ENCODE measurements at regions not wholly inside any gene's neighbourhood (a gene's known extent, or its start where the extent isn't known, plus 50 kb on each side); places are given as distances from the start of the nearest gene placed in this dataset.
A peak's percentile ranks its signal among the peaks of the same experiment; 100 is the strongest.

DNA sequence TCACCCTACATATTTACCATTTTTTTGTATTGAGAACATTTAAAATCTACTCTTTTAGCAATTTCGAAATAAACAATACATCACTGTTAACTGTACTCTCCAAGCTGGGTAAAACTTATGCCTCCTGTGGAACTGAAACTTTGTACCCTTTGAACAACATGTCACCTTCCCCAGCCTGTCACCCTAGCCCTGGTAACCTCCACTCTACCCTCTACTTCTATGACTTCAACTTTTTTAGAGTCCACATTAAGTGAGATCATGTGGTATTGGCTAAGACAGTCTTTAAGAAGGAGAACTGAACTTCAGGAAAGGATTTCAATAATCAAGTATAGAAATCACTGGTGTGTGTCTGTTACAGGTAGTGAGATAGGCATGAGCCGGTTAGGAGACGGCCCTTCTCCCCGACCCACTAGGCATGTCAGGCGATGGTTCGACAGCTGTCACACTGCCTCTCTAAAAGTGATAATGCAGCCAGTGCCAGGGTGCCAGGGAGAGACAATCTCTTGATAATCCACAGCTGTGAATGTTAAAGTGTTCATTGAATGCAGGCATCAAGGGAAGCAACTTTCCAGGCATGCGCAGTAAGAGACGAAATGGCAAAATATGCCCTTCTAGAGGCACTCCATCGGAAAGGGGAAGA, 74.6 kb upstream of the RNF152 start:
- H3K27me3 ChIP-seq (ENCODE audit: control insufficient read depth in 1 of 2, insufficient read depth in 2 of 2, low read length in 2 of 2) = no peaks in the 10 kb centered on the region
- 96 to 97% methylated on average over 9 of the region's 9 CpGs for WGBS, 2 donors
- H3K4me1 ChIP-seq (ENCODE audit: control insufficient read depth in 2 of 2, insufficient read depth in 2 of 2, low read length in 1 of 2) = no peaks in the 10 kb centered on the region
- no peaks in the 10 kb centered on the region for H3K36me3 ChIP-seq (ENCODE audit: control insufficient read depth in 2 of 2, insufficient read depth in 2 of 2, low read length in 1 of 2)
- H3K27ac ChIP-seq (ENCODE audit: low read depth in 2 of 2, low read length in 1 of 2) = no peak overlapping the region
- H3K4me3 ChIP-seq (ENCODE audit: low read depth in 1 of 2, low read length in 2 of 2) = no peak overlapping the region
- no peaks in the 10 kb centered on the region for H3K9me3 ChIP-seq (ENCODE audit: control insufficient read depth in 2 of 2, insufficient read depth in 1 of 2, low read depth in 1 of 2, low read length in 1 of 2)

DNA sequence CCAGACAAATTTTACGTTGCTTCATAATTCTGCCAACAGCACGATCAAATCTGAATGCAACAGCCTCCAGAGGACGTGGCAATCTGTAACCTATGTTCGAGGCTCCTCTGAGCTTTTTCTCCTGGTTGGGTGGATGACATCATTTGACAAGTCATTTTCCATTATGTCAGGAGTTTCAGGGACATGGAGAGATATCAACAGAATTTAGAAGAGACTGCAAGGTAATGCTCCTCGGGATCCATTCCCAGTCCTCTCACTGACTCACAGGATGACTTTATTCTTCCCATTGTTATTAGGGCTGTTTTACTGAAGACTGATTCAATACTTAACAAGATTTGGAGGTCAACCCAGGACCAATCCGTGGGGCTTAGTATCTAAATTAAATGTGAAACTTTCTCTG, 72.5 kb upstream of the RNF152 start:
- 79 to 82% methylated on average over 6 of the region's 6 CpGs for WGBS, 2 donors
- no peaks in the 10 kb centered on the region for H3K36me3 ChIP-seq (ENCODE audit: control insufficient read depth in 2 of 2, insufficient read depth in 2 of 2, low read length in 1 of 2)

DNA sequence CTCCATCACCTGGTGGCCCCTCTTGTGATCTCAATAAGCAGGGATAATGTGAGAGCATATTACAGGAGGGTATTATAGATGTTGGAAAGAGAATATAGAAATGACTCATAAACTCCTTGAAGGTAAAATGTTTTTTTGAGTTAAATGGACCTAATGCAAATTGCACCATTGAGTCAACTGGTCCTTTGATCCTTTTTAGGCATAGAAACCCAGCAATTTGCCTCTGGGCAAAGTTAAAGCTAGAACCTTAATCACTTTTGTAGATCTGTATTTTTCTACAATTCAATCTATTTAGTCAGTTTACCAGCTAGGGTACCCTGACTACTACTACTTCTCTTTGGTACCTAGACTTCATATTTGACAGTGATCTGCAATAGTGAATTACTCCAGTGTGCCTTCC, 71.8 kb upstream of the RNF152 start:
- no peaks in the 10 kb centered on the region for H3K9me3 ChIP-seq (ENCODE audit: control insufficient read depth in 2 of 2, insufficient read depth in 1 of 2, low read depth in 1 of 2, low read length in 1 of 2)
- H3K4me3 ChIP-seq (ENCODE audit: low read depth in 1 of 2, low read length in 2 of 2) = no peak overlapping the region
- H3K4me1 ChIP-seq (ENCODE audit: control insufficient read depth in 2 of 2, insufficient read depth in 2 of 2, low read length in 1 of 2) = no peaks in the 10 kb centered on the region
- H3K36me3 ChIP-seq (ENCODE audit: control insufficient read depth in 2 of 2, insufficient read depth in 2 of 2, low read length in 1 of 2) = no peaks in the 10 kb centered on the region
- H3K27me3 ChIP-seq (ENCODE audit: control insufficient read depth in 1 of 2, insufficient read depth in 2 of 2, low read length in 2 of 2) = no peaks in the 10 kb centered on the region
- no peak overlapping the region for H3K27ac ChIP-seq (ENCODE audit: low read depth in 2 of 2, low read length in 1 of 2)

More for the DNA sequence above, 72.5 kb upstream of the RNF152 start:
- Histone ChIP-seq H3K4me1 (ENCODE audit: control insufficient read depth in 2 of 2, insufficient read depth in 2 of 2, low read length in 1 of 2) (no peaks in the 10 kb centered on the region), H3K27ac (ENCODE audit: low read depth in 2 of 2, low read length in 1 of 2) (no peak overlapping the region), H3K9me3 (ENCODE audit: control insufficient read depth in 2 of 2, insufficient read depth in 1 of 2, low read depth in 1 of 2, low read length in 1 of 2) (no peaks in the 10 kb centered on the region), H3K27me3 (ENCODE audit: control insufficient read depth in 1 of 2, insufficient read depth in 2 of 2, low read length in 2 of 2) (no peaks in the 10 kb centered on the region), H3K4me3 (ENCODE audit: low read depth in 1 of 2, low read length in 2 of 2) (no peak overlapping the region)

DNA sequence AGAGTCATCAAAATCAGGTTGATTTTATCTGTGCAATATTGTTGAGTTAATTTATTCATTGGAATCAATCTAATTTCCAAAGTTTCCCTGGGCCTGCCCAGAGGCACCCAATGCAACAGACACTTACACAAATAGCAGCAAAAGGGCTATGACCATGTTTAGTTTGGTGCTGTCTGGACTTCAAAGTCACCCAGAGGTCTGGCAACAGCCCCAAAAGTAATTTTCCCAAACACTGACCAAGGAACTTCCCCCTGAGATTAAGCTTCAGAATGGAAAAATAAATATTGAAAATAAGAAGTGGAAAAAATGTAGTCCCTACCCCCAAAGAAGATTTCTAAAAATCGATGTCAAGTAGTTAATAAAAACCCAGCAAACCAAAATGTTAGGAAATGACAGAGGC, 70.9 kb upstream of the RNF152 start:
- H3K36me3 ChIP-seq (ENCODE audit: control insufficient read depth in 2 of 2, insufficient read depth in 2 of 2, low read length in 1 of 2) = no peaks in the 10 kb centered on the region
- H3K27ac ChIP-seq (ENCODE audit: low read depth in 2 of 2, low read length in 1 of 2) = no peak overlapping the region
- WGBS, 2 donors = 29 to 32% methylated on average over 1 of the region's 1 CpG
- H3K27me3 ChIP-seq (ENCODE audit: control insufficient read depth in 1 of 2, insufficient read depth in 2 of 2, low read length in 2 of 2) = no peaks in the 10 kb centered on the region
- no peaks in the 10 kb centered on the region for H3K9me3 ChIP-seq (ENCODE audit: control insufficient read depth in 2 of 2, insufficient read depth in 1 of 2, low read depth in 1 of 2, low read length in 1 of 2)
- no peaks in the 10 kb centered on the region for H3K4me1 ChIP-seq (ENCODE audit: control insufficient read depth in 2 of 2, insufficient read depth in 2 of 2, low read length in 1 of 2)
- H3K4me3 ChIP-seq (ENCODE audit: low read depth in 1 of 2, low read length in 2 of 2) = no peak overlapping the region

DNA sequence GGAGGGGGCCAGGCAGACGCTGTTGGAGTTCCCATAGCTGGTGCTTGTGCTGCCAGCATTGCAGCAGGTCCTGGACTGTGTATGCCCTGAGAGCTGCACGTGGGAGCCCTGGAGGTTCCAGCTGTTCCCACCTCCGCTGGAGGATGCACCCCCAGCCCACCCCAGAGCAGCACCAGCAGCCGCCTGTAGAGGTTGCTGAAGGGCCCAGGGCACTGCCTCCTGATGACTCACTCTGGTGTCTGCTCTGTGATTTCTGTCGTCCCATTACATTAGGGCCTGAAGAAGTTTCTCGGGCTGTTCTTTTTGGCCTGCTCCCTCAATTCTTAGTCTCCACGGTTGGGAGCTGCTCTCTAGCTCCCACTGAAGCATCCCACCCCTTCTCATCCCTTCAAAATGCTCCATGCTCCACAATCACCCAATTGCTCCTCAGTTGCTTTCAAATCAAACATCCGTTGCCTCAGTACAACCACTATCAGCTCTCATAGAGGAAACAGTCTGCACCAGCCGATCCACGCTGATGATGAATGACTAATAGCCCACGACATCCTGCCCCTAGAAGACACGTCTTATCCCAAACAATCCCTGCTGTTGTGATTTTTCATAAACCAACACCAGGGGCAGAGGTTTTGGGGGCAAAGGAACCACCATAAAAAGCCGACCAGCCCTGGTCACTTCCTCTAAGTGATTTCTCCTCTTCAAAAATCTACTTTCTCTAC, 65.2 kb upstream of the RNF152 start:
- peaks cover 0 to 5% of the 10 kb centered on the region in 2 donors for H3K4me1 ChIP-seq (ENCODE audit: control insufficient read depth in 2 of 2, insufficient read depth in 2 of 2, low read length in 1 of 2)
- H3K9me3 ChIP-seq (ENCODE audit: control insufficient read depth in 2 of 2, insufficient read depth in 1 of 2, low read depth in 1 of 2, low read length in 1 of 2) = no peaks in the 10 kb centered on the region
- no peaks in the 10 kb centered on the region for H3K36me3 ChIP-seq (ENCODE audit: control insufficient read depth in 2 of 2, insufficient read depth in 2 of 2, low read length in 1 of 2)
- WGBS, 2 donors = 86 to 87% methylated on average over 13 of the region's 13 CpGs
- no peak overlapping the region for H3K27ac ChIP-seq (ENCODE audit: low read depth in 2 of 2, low read length in 1 of 2)
- no peak overlapping the region for H3K4me3 ChIP-seq (ENCODE audit: low read depth in 1 of 2, low read length in 2 of 2)
- no peaks in the 10 kb centered on the region for H3K27me3 ChIP-seq (ENCODE audit: control insufficient read depth in 1 of 2, insufficient read depth in 2 of 2, low read length in 2 of 2)

DNA sequence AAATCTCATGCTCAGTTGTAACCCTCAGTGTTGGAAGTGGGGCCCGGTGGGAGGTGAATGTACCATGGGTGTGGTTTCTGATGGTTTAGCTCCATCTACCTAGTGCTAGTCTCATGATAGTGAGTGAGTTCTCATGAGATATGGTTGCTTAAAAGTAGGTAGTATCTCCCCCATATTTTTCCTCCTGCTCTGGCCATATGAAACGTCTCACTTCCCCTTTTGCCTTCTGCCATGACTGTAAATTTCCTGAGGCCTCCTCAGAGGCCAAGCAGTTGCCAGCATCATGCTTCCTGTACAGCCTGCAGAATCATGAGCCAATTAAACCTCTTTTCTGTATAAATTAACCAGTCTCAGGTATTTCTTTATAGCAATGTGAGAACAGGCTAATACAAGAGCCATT, 62.8 kb upstream of the RNF152 start:
- Histone ChIP-seq H3K27ac (ENCODE audit: low read depth in 2 of 2, low read length in 1 of 2) (no peak overlapping the region), H3K36me3 (ENCODE audit: control insufficient read depth in 2 of 2, insufficient read depth in 2 of 2, low read length in 1 of 2) (no peaks in the 10 kb centered on the region), H3K4me3 (ENCODE audit: low read depth in 1 of 2, low read length in 2 of 2) (no peak overlapping the region), H3K27me3 (ENCODE audit: control insufficient read depth in 1 of 2, insufficient read depth in 2 of 2, low read length in 2 of 2) (no peaks in the 10 kb centered on the region), H3K4me1 (ENCODE audit: control insufficient read depth in 2 of 2, insufficient read depth in 2 of 2, low read length in 1 of 2) (peaks cover 0 to 5% of the 10 kb centered on the region in 2 donors), H3K9me3 (ENCODE audit: control insufficient read depth in 2 of 2, insufficient read depth in 1 of 2, low read depth in 1 of 2, low read length in 1 of 2) (no peaks in the 10 kb centered on the region)
- WGBS, 2 donors = 78 to 79% methylated on average over 2 of the region's 2 CpGs

DNA sequence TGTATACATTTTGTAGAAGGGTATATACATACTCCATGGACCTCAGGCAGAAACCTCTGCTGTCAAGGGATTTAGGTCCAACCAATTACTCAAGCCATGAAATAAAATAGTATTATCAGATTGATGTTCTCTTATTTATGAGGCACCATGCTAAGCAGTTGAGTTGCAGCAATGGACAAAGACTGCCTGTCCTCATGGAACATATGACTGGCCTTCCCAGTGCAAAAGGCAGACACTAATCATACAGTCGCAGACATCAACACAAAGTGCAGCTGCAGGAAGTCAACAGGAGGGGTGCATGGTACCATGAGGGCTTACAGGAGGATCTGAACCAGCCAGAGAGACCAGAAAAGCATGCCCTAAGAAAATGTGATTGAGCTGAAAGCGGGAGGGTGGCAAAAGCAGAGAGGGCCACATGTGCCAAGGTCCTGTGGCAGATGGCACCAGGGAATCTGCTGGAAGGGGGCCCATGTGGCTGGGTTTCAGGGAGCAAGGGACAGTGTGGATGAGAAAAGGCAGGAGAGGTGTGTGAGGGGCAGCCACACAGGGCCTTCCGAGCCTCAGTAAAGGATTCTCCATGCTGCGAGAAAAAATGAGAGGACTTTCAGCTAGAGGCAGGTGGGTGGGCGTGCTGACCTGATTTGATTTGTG, 61.4 kb upstream of the RNF152 start:
- no peak overlapping the region for H3K27ac ChIP-seq (ENCODE audit: low read depth in 2 of 2, low read length in 1 of 2)
- H3K4me3 ChIP-seq (ENCODE audit: low read depth in 1 of 2, low read length in 2 of 2) = no peak overlapping the region
- H3K9me3 ChIP-seq (ENCODE audit: control insufficient read depth in 2 of 2, insufficient read depth in 1 of 2, low read depth in 1 of 2, low read length in 1 of 2) = no peaks in the 10 kb centered on the region
- H3K36me3 ChIP-seq (ENCODE audit: control insufficient read depth in 2 of 2, insufficient read depth in 2 of 2, low read length in 1 of 2) = no peaks in the 10 kb centered on the region
- no peaks in the 10 kb centered on the region for H3K27me3 ChIP-seq (ENCODE audit: control insufficient read depth in 1 of 2, insufficient read depth in 2 of 2, low read length in 2 of 2)
- peaks cover 0 to 9% of the 10 kb centered on the region in 2 donors for H3K4me1 ChIP-seq (ENCODE audit: control insufficient read depth in 2 of 2, insufficient read depth in 2 of 2, low read length in 1 of 2)
- 90 to 94% methylated on average over 5 of the region's 5 CpGs for WGBS, 2 donors

DNA sequence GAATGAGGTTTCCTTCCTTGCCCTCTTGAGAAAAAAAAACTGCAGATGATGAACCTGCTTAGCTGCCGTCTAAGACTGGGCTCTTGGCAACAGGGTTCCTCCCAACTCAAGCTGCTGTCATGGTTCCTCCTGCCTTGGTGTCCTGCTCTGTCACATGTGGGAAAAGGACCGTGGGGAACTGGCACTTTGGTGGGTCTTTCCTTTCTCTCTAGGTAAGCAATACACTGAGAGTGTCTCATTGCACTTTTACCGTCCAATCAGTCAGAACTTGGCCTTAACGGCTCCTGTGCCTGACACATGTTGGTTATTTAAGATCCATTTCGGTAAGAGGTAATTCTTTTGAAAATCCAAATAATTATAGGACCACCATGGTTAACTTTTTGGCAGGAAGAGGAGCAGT, 60.8 kb upstream of the RNF152 start:
- H3K27me3 ChIP-seq (ENCODE audit: control insufficient read depth in 1 of 2, insufficient read depth in 2 of 2, low read length in 2 of 2) = no peaks in the 10 kb centered on the region
- H3K36me3 ChIP-seq (ENCODE audit: control insufficient read depth in 2 of 2, insufficient read depth in 2 of 2, low read length in 1 of 2) = no peaks in the 10 kb centered on the region
- no peak overlapping the region for H3K27ac ChIP-seq (ENCODE audit: low read depth in 2 of 2, low read length in 1 of 2)
- H3K4me3 ChIP-seq (ENCODE audit: low read depth in 1 of 2, low read length in 2 of 2) = no peak overlapping the region
- WGBS, 2 donors = 82 to 83% methylated on average over 5 of the region's 5 CpGs
- peaks cover 0 to 9% of the 10 kb centered on the region in 2 donors for H3K4me1 ChIP-seq (ENCODE audit: control insufficient read depth in 2 of 2, insufficient read depth in 2 of 2, low read length in 1 of 2)
- no peaks in the 10 kb centered on the region for H3K9me3 ChIP-seq (ENCODE audit: control insufficient read depth in 2 of 2, insufficient read depth in 1 of 2, low read depth in 1 of 2, low read length in 1 of 2)

DNA sequence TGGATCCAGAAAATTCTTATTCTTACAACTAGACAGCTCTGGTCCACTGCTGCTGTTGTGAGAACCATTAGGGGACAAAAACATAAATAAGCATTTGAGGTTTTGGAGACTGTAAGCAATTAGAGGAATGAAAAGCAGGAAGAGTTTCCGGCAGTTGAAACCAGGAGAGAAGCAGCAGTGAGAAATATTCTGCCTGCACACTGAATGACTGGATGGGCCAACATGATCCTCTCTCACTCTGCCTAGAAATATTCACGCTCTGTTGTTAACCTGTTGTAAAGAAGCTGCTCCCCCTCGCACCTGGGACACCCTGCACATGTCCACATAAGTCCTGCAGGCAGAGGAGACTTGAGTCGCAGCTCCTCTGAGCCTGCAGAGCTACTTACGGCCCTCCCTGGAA, 60.4 kb upstream of the RNF152 start:
- Histone ChIP-seq H3K4me1 (ENCODE audit: control insufficient read depth in 2 of 2, insufficient read depth in 2 of 2, low read length in 1 of 2) (peaks cover 0 to 9% of the 10 kb centered on the region in 2 donors), H3K27me3 (ENCODE audit: control insufficient read depth in 1 of 2, insufficient read depth in 2 of 2, low read length in 2 of 2) (no peaks in the 10 kb centered on the region), H3K36me3 (ENCODE audit: control insufficient read depth in 2 of 2, insufficient read depth in 2 of 2, low read length in 1 of 2) (no peaks in the 10 kb centered on the region), H3K27ac (ENCODE audit: low read depth in 2 of 2, low read length in 1 of 2) (peak overlapping the region in 1 of 2 donors; percentile 30), H3K4me3 (ENCODE audit: low read depth in 1 of 2, low read length in 2 of 2) (no peak overlapping the region), H3K9me3 (ENCODE audit: control insufficient read depth in 2 of 2, insufficient read depth in 1 of 2, low read depth in 1 of 2, low read length in 1 of 2) (no peaks in the 10 kb centered on the region)
- 83% methylated on average over 5 of the region's 5 CpGs for WGBS, 2 donors
